K562 (cell line): ENCODE measurements at regions not wholly inside any gene's neighbourhood (a gene's known extent, or its start where the extent isn't known, plus 50 kb on each side); places are given as distances from the start of the nearest gene placed in this dataset.

ENCODE experiments used
- FOXM1 ChIP-seq, 2 experiments: fragments of 450-650 bp in 1 of 2; sonication (generic) in 1 of 2; formaldehyde crosslinking in 1 of 2; IDR thresholded peaks; 2 replicates each; pipeline versions ENCODE4 v1.6.1 to v1.9.0; 2017 to 2022; ENCODE audit warnings: low read depth in 2 of 2, mild to moderate bottlenecking in 2 of 2, missing genetic modification reagents in 1 of 2, moderate library complexity in 1 of 2
- MXI1 ChIP-seq: IDR thresholded peaks from 2 replicates; pipeline ENCODE4 v1.6.1; 2011; ENCODE audit warnings: low read depth, mild to moderate bottlenecking, improper control_type of control experiment, low read length
- PREB ChIP-seq: sonication (generic); formaldehyde crosslinking; IDR thresholded peaks from 2 replicates; pipeline ENCODE4 v1.8.1; 2023; ENCODE audit warnings: mild to moderate bottlenecking, missing genetic modification reagents
- SAFB2 ChIP-seq: fragments of 200-400 bp; formaldehyde crosslinking; IDR thresholded peaks from 2 replicates; pipeline ENCODE4 v1.6.1; 2018; ENCODE audit warnings: borderline replicate concordance, low read length, low read depth, moderate library complexity; ENCODE audit not compliant: severe bottlenecking
- ZNF324 ChIP-seq: fragments of 250-450 bp; sonication (Bioruptor Pico); IDR thresholded peaks from 2 replicates; pipeline ENCODE4 v1.4.0; 2020; ENCODE audit warnings: mild to moderate bottlenecking

- no peak for TF ChIP-seq FOXM1 (IDR thresholded peaks at IDR 0.05; ENCODE audit: low read depth)
- TF ChIP-seq FOXM1 (CRISPR knock-in tag; IDR thresholded peaks at IDR 0.05; ENCODE audit: low read depth): no peak
- no peak for TF ChIP-seq SAFB2
- TF ChIP-seq PREB: no peak
- no peak for TF ChIP-seq MXI1
- no peak for TF ChIP-seq ZNF324 (CRISPR knock-in tag)
These were observed 87.3 kb downstream of the PJA1 start for GRCh38 chrX:69077895-69078455.
